HG03457 (cell line): ENCODE measurements at regions not wholly inside any gene's neighbourhood (a gene's known extent, or its start where the extent isn't known, plus 50 kb on each side); places are given as distances from the start of the nearest gene placed in this dataset.

ENCODE experiments used
- ATAC-seq: cut with Tn5 transposase; IDR thresholded peaks from one replicate; pipeline ENCODE4 v1.9.1; 2021; ENCODE audit warnings: moderate number of reproducible peaks; ENCODE audit not compliant: unreplicated experiment

- no peak for ATAC-seq
These were observed 932.6 kb upstream of the TMEM132C start for GRCh38 chr12:127334365-127334764.

GRCh38 chr12:127334912-127335644, 931.9 kb upstream of the TMEM132C start:
- ATAC-seq = no peak

- ATAC-seq = no peak
These were observed 930.6 kb upstream of the TMEM132C start for GRCh38 chr12:127336416-127336815.

GRCh38 chr12:127339065-127339464, 927.9 kb upstream of the TMEM132C start:
- no peak for ATAC-seq

GRCh38 chr12:127340381-127340780, 926.6 kb upstream of the TMEM132C start:
- ATAC-seq = no peak

- no peak for ATAC-seq
These were observed 924.1 kb upstream of the TMEM132C start for GRCh38 chr12:127342861-127343260.

GRCh38 chr12:127343940-127344339, 923.0 kb upstream of the TMEM132C start:
- ATAC-seq = no peak

GRCh38 chr12:127351481-127352010, 915.4 kb upstream of the TMEM132C start:
- no peak for ATAC-seq

GRCh38 chr12:127355061-127355841, 911.7 kb upstream of the TMEM132C start:
- no peak for ATAC-seq

GRCh38 chr12:127358888-127359287, 908.1 kb upstream of the TMEM132C start:
- no peak for ATAC-seq

GRCh38 chr12:127360580-127360979, 906.4 kb upstream of the TMEM132C start:
- ATAC-seq = no peak

- ATAC-seq = no peak
These were observed 904.8 kb upstream of the TMEM132C start for GRCh38 chr12:127362121-127362520.

GRCh38 chr12:127363392-127363791, 903.6 kb upstream of the TMEM132C start:
- no peak for ATAC-seq

- no peak for ATAC-seq
These were observed 893.4 kb upstream of the TMEM132C start for GRCh38 chr12:127373559-127373958.

GRCh38 chr12:127374447-127374846, 892.5 kb upstream of the TMEM132C start:
- ATAC-seq = no peak

- ATAC-seq = no peak
These were observed 885.8 kb upstream of the TMEM132C start for GRCh38 chr12:127381043-127381668.

- ATAC-seq = no peak
These were observed 885.3 kb upstream of the TMEM132C start for GRCh38 chr12:127381681-127382080.

GRCh38 chr12:127383281-127383680, 883.7 kb upstream of the TMEM132C start:
- no peak for ATAC-seq

GRCh38 chr12:127386723-127387122, 880.2 kb upstream of the TMEM132C start:
- ATAC-seq = no peak

GRCh38 chr12:127388985-127389384, 878.0 kb upstream of the TMEM132C start:
- ATAC-seq = no peak

GRCh38 chr12:127389923-127390322, 877.0 kb upstream of the TMEM132C start:
- no peak for ATAC-seq

- ATAC-seq = no peak
These were observed 873.5 kb upstream of the TMEM132C start for GRCh38 chr12:127393465-127393864.
